Endodermal cell (in vitro differentiated cells): ENCODE measurements at regions not wholly inside any gene's neighbourhood (a gene's known extent, or its start where the extent isn't known, plus 50 kb on each side); places are given as distances from the start of the nearest gene placed in this dataset.

Experiments used
- DNase-seq: peaks from one replicate; pipeline ENCODE4 v3.0.0-alpha.2; 2017
- H3K27ac ChIP-seq: 2 replicates; pipeline ENCODE4 v1.5.1; 2013; ENCODE audit warnings: mild to moderate bottlenecking, low read depth, low read length, moderate library complexity
- H3K27me3 ChIP-seq: 2 replicates; pipeline ENCODE4 v1.6.1; 2013; ENCODE audit warnings: mild to moderate bottlenecking, low read length, moderate library complexity; ENCODE audit not compliant: insufficient read depth, control insufficient read depth, poor library complexity, severe bottlenecking
- H3K36me3 ChIP-seq: 2 replicates; pipeline ENCODE4 v1.7.0; 2013; ENCODE audit warnings: mild to moderate bottlenecking, low read length, moderate library complexity; ENCODE audit not compliant: control insufficient read depth, insufficient read depth
- H3K4me1 ChIP-seq: one replicate; pipeline ENCODE4 v1.7.0; 2013; ENCODE audit warnings: low read length; ENCODE audit not compliant: control insufficient read depth, insufficient read depth
- H3K4me3 ChIP-seq: 2 replicates; pipeline ENCODE4 v1.5.1; 2013; ENCODE audit warnings: mild to moderate bottlenecking, low read length, moderate library complexity
- H3K9ac ChIP-seq: 2 replicates; pipeline ENCODE4 v1.6.1; 2013; ENCODE audit warnings: mild to moderate bottlenecking, low read length, moderate library complexity; ENCODE audit not compliant: poor library complexity, severe bottlenecking; ENCODE audit errors: extremely low read depth
- H3K9me3 ChIP-seq: 2 replicates; pipeline ENCODE4 v1.6.1; 2013; ENCODE audit warnings: mild to moderate bottlenecking, low read length, moderate library complexity; ENCODE audit not compliant: control insufficient read depth
- H3K27ac Mint-ChIP-seq: 2 replicates; pipeline ENCODE4 v1.8.0; 2020; ENCODE audit warnings: mixed read lengths
- H3K27me3 Mint-ChIP-seq: 2 replicates; pipeline ENCODE4 v1.8.0; 2021; ENCODE audit warnings: mild to moderate bottlenecking, mixed read lengths; ENCODE audit not compliant: insufficient read depth
- H3K36me3 Mint-ChIP-seq: 2 replicates; pipeline ENCODE4 v1.8.0; 2020; ENCODE audit warnings: low read depth, mixed read lengths
- H3K4me1 Mint-ChIP-seq: 2 replicates; pipeline ENCODE4 v1.8.0; 2020; ENCODE audit warnings: mixed read lengths
- H3K4me3 Mint-ChIP-seq: 2 replicates; pipeline ENCODE4 v1.8.0; 2020; ENCODE audit warnings: mild to moderate bottlenecking, moderate library complexity, mixed read lengths
- H3K9me3 Mint-ChIP-seq: 2 replicates; pipeline ENCODE4 v1.8.0; 2020; ENCODE audit warnings: mild to moderate bottlenecking, mixed read lengths
- CTCF ChIP-seq: fragments of 200-600 bp; sonication (generic); conservative IDR thresholded peaks from 2 replicates; pipeline ENCODE4 v1.5.0; 2021; ENCODE audit warnings: antibody characterized with exemption, mild to moderate bottlenecking
- WGBS, 2 experiments: methylation state at CpG; one replicate each; pipeline versions ENCODE4 v1.1.5 to v1.1.7; 2013; ENCODE audit warnings: missing lambda C conversion rate in 2 of 2, mixed read lengths in 1 of 2; ENCODE audit not compliant: insufficient coverage in 1 of 2, insufficient read length in 1 of 2; 5-methylcytosine and 5-hydroxymethylcytosine counted together

DNA sequence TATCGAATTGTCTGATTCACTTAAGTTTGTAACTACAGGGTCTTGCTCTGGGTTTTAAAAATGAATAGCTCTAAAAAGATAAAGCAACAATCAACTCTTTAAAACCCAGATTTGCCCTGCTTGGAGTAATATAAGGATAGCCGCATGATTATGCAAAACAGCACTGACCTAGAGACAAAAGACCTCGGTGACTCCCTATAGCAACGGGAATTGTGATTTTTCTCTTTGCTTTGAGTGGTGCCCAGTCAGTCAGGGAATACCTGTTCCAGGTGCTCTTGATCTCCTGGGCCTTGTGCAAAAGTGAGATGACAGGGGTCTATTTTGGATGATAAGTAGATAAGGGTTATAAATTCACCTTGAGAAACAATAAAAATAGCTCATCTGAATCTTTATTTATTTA is 336.3 kb upstream of the NOX3 start:
- no peak for DNase-seq
- H3K27ac Mint-ChIP-seq: no peak overlapping the region
- no peak overlapping the region for H3K4me3 Mint-ChIP-seq
- H3K4me3 ChIP-seq: no peak overlapping the region
- WGBS, 2 experiments: 68 to 85% methylated on average over 2 to 4 of the region's 4 CpGs
- no peaks in the 10 kb centered on the region for H3K27me3 ChIP-seq
- H3K4me1 Mint-ChIP-seq: no peaks in the 10 kb centered on the region
- H3K9ac ChIP-seq: no peak overlapping the region
- no peak overlapping the region for H3K27ac ChIP-seq
- no peaks in the 10 kb centered on the region for H3K9me3 ChIP-seq
- H3K27me3 Mint-ChIP-seq: no peaks in the 10 kb centered on the region
- H3K36me3 ChIP-seq: no peaks in the 10 kb centered on the region
- no peaks in the 10 kb centered on the region for H3K4me1 ChIP-seq
- no peaks in the 10 kb centered on the region for H3K36me3 Mint-ChIP-seq
- H3K9me3 Mint-ChIP-seq: peaks cover 31% of the 10 kb centered on the region
- TF ChIP-seq CTCF: no peak

- no peaks in the 10 kb centered on the region for H3K4me1 Mint-ChIP-seq
- no peak overlapping the region for H3K27ac Mint-ChIP-seq
- no peak for DNase-seq
- WGBS, 2 experiments: 90 to 92% methylated on average over 7 of the region's 7 CpGs
- no peaks in the 10 kb centered on the region for H3K27me3 ChIP-seq
- no peak overlapping the region for H3K4me3 ChIP-seq
- no peaks in the 10 kb centered on the region for H3K36me3 Mint-ChIP-seq
- no peak overlapping the region for H3K9ac ChIP-seq
- no peak overlapping the region for H3K27ac ChIP-seq
- H3K4me3 Mint-ChIP-seq: no peak overlapping the region
- no peaks in the 10 kb centered on the region for H3K36me3 ChIP-seq
- no peaks in the 10 kb centered on the region for H3K27me3 Mint-ChIP-seq
- no peak for TF ChIP-seq CTCF
- peaks cover 31% of the 10 kb centered on the region for H3K9me3 Mint-ChIP-seq
- H3K4me1 ChIP-seq: no peaks in the 10 kb centered on the region
- H3K9me3 ChIP-seq: no peaks in the 10 kb centered on the region
Measured at GRCh38 chr6:155791186-155791585, 335.5 kb upstream of the NOX3 start.

- Mint-ChIP-seq H3K27ac (no peak overlapping the region), H3K4me1 (no peaks in the 10 kb centered on the region), H3K9me3 (peaks cover 26% of the 10 kb centered on the region), H3K4me3 (no peak overlapping the region), H3K36me3 (no peaks in the 10 kb centered on the region), H3K27me3 (no peaks in the 10 kb centered on the region)
- DNase-seq: no peak
- no peak overlapping the region for H3K4me3 ChIP-seq
- TF ChIP-seq CTCF: no peak
- no peak overlapping the region for H3K9ac ChIP-seq
- no peaks in the 10 kb centered on the region for H3K4me1 ChIP-seq
- no peak overlapping the region for H3K27ac ChIP-seq
- no peaks in the 10 kb centered on the region for H3K9me3 ChIP-seq
- H3K27me3 ChIP-seq: no peaks in the 10 kb centered on the region
- WGBS, 2 experiments: 92 to 100% methylated on average over 1 to 5 of the region's 5 CpGs
- H3K36me3 ChIP-seq: no peaks in the 10 kb centered on the region
Measured at GRCh38 chr6:155787168-155787567, 331.5 kb upstream of the NOX3 start.
